ENCODE measurements at regions not wholly inside any gene's neighbourhood (a gene's known extent, or its start where the extent isn't known, plus 50 kb on each side); places are given as distances from the start of the nearest gene placed in this dataset.

- no peak for DNase-seq
These were observed 266.9 kb upstream of the ARID1B start for GRCh38 chr6:156510242-156510641.

DNA sequence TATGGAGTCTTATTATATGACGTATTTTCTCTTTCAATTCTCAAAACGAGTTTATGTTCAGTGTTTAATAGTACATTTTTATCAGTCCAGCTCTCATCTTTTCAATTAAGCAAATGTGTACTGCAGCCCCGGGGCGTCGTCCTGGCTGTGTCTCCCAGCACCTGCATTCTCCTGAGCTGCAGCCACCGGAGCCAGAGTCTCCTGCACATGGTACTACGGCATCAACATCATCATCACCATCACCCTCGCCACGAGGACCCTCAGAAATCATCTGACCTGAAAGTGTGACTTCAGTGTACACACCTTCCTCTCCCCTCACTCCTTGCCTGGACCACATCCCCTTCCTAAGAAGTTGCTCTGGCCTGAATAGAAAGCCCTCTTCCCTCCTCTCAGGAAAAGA is 267.7 kb upstream of the ARID1B start:
- no peak for DNase-seq

DNA sequence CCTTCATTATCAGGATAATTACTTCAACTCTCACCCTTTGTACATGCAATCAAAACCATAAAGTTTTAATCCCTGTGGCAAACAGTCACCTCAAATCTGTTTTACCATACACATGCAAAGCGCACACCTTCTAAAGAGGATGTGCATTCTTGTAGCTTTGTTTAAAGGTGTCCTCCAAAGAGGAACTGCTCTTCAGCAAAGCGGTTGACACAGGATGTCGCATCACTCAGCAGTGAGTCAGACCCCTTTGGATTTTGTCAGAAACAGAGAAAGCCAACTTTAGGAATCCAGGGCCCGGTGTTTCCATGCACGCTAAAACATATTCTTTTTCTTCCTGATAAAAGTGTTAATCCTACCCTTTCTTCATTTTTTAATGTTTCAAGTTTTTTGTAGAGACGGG is 268.3 kb upstream of the ARID1B start:
- no peak for DNase-seq

GRCh38 chr6:156508126-156508525 is 269.1 kb upstream of the ARID1B start:
- DNase-seq = no peak

- DNase-seq = no peak
These were observed 269.5 kb upstream of the ARID1B start for GRCh38 chr6:156507656-156508055.

DNA sequence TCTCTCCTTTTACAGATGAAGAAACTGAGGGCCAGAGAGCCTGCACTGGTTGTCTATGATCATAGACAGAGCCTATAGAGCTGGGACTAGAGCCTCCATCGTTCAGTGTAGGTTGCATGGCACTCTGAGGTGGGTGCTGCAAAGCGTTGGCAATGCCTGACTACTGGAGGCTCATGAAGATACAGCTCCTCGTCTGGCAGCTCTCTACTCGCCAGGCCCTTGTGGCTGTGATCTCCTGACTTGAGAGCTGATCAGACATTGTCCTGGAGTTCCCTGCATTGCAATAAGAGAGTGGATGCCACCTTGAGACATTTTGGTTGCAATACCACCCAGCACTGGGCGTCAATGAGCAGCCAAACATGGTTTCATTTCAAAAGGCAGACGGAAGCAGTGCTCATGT is 270.1 kb upstream of the ARID1B start:
- DNase-seq = no peak

GRCh38 chr6:156502969-156503504 is 274.1 kb upstream of the ARID1B start:
- DNase-seq = no peak

- DNase-seq = no peak
These were observed 279.6 kb upstream of the ARID1B start for GRCh38 chr6:156497618-156498017.

- no peak for DNase-seq
These were observed 289.3 kb upstream of the ARID1B start for GRCh38 chr6:156487877-156488276.

- DNase-seq = no peak
These were observed 292.0 kb upstream of the ARID1B start for GRCh38 chr6:156485150-156485549.

GRCh38 chr6:156474507-156475120 is 302.6 kb upstream of the ARID1B start:
- DNase-seq = no peak

DNA sequence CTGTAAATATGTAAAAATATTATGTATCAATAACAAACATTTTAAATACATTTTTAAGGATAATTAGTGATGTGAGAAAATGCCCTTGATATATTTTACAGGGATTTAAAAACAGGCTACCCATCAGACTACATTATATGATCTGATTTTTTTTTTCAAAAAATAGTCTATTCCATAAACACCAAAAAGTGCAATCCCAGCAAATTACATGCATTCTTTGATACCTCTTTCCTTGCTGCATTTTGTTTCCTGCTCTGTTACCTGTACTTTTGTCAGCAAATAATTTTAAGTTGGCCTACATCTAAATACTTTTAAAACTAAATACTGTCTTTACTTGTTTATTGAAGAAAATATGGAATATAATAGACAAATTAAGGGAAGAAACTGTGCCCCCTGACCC is 306.2 kb upstream of the ARID1B start:
- no peak for DNase-seq

DNA sequence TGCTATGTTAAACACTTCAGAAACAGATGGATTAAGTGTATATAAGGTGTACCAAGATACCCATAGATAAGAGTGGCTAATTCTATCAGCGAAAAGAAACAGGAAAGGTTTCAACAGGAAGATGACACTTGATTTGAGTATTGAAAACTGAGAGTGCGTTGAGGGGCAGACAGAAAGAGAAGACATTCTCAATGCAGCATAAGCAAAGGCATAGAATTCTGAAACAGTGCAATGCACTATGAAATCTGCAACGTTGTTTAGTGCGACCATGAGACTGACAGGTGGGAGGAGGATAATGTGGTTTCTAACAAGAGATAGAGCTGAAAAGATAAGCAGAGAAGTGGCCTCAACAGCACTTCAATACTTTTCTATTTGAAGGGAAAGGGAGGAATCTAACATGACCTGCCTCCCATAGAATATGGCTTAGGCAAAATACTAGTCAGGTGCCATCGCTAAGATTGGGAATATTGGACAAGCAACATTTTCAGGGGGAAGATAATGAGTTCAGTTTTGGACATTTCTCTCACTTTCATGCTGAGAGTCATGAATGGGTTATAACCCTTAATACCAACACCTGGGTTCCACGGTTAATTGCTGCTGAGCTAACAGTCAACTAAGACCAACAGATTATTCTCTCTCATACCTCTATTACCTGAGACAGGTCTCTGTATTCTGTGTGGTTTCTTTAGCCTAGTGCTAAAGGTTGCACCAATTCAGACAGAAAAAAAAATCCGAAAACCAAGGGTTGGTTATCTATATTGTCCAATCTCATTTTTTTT is 312.9 kb upstream of the ARID1B start:
- DNase-seq = no peak

GRCh38 chr6:156461647-156462046 is 315.5 kb upstream of the ARID1B start:
- DNase-seq = no peak

DNA sequence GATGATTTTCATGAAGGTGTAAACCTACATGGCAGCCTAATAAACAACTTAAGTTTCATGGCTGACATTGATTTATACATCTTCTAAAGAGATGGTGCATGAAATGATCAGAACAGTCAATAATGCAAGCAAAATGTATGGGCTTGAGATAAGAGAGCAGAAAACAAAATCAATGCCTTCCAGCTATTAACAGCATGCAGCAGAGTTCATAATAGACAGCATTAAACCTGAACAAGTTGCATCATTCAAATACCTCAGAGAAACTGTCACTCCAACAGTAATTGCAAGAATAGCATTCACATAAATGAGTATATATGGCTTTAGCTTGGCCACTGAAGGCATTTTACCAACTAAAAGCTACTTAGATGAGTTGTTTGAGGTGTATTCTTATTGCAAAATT is 319.6 kb upstream of the ARID1B start:
- DNase-seq = no peak

DNA sequence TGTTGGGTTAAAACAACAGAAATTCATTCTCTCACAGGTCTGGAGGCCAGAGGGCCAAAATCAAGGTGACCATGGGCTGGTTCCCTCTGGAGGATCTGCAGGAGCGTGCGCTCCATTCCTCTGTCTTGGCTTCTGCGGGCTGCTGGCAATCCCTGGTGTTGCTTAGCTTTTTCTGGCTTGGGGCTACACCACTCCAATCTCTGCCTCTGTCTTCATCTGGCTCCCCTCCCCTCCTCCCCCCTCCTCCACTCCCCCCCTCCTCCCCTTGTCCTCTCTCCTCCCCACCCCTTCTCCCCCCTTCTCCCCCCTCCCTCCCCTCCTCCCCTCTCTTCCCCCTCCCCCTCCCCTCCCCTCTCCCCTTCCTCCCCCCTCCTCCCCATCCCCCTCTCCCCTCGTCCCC is 321.3 kb upstream of the ARID1B start:
- DNase-seq = no peak

GRCh38 chr6:156454867-156455266 is 322.3 kb upstream of the ARID1B start:
- no peak for DNase-seq

GRCh38 chr6:156451726-156452125 is 325.5 kb upstream of the ARID1B start:
- no peak for DNase-seq

DNA sequence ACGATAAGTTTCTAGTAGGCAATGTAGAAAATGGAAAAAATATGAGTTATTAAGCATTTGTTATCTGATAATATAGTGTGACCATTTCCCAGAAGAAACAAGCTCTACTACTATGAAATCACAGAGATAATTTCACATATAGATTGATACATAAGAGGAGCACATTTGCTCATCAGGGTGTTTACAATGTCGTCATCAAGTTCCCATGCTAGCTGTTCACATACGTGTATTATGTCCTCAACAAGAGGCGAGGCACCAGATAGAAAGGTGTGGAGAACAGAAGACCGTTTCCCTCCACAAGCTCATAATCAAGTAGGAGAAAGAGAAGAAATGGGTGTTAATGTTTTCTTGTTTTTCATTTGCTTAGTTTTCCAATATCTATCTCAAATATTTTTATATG is 326.1 kb upstream of the ARID1B start:
- DNase-seq = no peak

DNA sequence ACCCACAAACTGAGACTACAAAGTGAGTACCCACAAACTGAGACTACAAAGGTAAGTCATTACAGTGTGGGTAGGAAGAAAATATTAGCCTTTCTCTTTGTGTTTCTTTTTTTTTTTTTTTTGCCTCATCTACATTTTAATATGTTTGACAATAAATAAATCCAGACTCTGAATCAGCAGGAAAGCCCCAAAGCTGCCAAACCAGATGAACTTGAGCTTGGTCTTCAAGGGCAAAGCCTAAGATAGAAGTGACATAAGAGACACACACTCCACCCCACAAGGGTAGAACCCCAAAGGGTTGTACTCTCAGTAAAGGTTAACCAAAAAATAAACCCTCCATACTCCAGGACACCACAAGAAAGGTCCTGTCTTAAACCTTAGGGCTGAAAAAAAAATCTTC is 326.8 kb upstream of the ARID1B start:
- no peak for DNase-seq

DNA sequence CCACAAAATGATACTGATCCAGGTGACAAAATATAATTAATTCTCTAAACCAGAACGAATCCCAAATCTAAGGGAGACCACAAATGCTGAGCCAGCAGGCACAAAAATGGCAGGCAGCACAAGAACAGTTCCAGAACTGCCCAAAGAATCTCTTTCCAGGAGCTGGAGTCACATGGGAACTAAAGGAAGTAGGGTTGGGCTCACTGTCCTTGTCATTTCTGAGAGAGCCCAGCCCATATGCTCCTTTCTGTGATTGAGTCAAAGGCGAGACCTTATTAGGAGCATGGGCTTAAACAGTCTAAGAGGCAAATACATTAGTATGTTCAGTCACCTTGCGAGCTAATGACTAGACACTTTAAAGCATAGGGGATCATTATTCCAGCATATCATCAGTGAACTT is 327.6 kb upstream of the ARID1B start:
- DNase-seq = no peak

- no peak for DNase-seq
These were observed 328.1 kb upstream of the ARID1B start for GRCh38 chr6:156449128-156449527.

DNA sequence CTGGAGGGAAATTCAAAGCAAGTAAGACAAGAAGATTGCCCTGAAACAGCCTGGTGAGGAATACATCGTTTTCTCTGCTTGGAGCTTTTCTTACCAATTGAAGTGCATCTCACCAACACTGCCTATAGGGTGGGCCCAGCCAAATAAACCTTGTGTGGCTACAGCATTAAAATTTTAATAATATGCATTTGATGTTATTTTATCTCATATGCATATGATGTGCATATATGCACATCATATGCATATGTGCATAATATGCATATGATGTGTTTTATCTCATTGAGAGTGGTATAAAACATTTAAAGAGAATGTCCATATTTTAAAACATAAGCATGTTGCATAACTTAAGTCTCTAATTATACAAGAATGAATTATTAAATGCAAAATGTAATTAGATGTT is 328.6 kb upstream of the ARID1B start:
- no peak for DNase-seq

- DNase-seq = no peak
These were observed 336.5 kb upstream of the ARID1B start for GRCh38 chr6:156440688-156441087.

All from CD4-positive, alpha-beta T cell treated with Interferon alpha-2 for 1 hour (primary cell).